ENCODE measurements at regions not wholly inside any gene's neighbourhood (a gene's known extent, or its start where the extent isn't known, plus 50 kb on each side); places are given as distances from the start of the nearest gene placed in this dataset.

DNA sequence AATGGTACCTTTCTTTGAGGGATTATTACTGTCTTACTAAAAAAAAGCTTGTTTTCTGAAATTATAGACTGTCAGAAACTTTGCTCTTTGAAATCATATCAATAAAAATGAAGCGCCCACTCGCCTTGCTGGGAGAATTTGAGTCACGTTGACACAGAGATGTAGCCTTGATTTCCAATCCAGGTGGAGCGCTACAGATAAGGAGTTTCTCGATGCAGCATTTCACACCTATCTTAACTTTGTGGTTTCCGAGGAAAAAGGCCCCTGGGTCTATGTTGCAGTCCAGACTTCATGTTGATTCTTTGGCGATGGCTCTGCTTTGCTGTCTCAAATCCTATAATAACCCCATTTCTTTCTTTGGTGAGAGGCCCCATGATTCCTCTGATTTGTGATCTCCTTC is 158.1 kb upstream of the ARG1 start (continued):
- TF ChIP-seq, protein P1, sequence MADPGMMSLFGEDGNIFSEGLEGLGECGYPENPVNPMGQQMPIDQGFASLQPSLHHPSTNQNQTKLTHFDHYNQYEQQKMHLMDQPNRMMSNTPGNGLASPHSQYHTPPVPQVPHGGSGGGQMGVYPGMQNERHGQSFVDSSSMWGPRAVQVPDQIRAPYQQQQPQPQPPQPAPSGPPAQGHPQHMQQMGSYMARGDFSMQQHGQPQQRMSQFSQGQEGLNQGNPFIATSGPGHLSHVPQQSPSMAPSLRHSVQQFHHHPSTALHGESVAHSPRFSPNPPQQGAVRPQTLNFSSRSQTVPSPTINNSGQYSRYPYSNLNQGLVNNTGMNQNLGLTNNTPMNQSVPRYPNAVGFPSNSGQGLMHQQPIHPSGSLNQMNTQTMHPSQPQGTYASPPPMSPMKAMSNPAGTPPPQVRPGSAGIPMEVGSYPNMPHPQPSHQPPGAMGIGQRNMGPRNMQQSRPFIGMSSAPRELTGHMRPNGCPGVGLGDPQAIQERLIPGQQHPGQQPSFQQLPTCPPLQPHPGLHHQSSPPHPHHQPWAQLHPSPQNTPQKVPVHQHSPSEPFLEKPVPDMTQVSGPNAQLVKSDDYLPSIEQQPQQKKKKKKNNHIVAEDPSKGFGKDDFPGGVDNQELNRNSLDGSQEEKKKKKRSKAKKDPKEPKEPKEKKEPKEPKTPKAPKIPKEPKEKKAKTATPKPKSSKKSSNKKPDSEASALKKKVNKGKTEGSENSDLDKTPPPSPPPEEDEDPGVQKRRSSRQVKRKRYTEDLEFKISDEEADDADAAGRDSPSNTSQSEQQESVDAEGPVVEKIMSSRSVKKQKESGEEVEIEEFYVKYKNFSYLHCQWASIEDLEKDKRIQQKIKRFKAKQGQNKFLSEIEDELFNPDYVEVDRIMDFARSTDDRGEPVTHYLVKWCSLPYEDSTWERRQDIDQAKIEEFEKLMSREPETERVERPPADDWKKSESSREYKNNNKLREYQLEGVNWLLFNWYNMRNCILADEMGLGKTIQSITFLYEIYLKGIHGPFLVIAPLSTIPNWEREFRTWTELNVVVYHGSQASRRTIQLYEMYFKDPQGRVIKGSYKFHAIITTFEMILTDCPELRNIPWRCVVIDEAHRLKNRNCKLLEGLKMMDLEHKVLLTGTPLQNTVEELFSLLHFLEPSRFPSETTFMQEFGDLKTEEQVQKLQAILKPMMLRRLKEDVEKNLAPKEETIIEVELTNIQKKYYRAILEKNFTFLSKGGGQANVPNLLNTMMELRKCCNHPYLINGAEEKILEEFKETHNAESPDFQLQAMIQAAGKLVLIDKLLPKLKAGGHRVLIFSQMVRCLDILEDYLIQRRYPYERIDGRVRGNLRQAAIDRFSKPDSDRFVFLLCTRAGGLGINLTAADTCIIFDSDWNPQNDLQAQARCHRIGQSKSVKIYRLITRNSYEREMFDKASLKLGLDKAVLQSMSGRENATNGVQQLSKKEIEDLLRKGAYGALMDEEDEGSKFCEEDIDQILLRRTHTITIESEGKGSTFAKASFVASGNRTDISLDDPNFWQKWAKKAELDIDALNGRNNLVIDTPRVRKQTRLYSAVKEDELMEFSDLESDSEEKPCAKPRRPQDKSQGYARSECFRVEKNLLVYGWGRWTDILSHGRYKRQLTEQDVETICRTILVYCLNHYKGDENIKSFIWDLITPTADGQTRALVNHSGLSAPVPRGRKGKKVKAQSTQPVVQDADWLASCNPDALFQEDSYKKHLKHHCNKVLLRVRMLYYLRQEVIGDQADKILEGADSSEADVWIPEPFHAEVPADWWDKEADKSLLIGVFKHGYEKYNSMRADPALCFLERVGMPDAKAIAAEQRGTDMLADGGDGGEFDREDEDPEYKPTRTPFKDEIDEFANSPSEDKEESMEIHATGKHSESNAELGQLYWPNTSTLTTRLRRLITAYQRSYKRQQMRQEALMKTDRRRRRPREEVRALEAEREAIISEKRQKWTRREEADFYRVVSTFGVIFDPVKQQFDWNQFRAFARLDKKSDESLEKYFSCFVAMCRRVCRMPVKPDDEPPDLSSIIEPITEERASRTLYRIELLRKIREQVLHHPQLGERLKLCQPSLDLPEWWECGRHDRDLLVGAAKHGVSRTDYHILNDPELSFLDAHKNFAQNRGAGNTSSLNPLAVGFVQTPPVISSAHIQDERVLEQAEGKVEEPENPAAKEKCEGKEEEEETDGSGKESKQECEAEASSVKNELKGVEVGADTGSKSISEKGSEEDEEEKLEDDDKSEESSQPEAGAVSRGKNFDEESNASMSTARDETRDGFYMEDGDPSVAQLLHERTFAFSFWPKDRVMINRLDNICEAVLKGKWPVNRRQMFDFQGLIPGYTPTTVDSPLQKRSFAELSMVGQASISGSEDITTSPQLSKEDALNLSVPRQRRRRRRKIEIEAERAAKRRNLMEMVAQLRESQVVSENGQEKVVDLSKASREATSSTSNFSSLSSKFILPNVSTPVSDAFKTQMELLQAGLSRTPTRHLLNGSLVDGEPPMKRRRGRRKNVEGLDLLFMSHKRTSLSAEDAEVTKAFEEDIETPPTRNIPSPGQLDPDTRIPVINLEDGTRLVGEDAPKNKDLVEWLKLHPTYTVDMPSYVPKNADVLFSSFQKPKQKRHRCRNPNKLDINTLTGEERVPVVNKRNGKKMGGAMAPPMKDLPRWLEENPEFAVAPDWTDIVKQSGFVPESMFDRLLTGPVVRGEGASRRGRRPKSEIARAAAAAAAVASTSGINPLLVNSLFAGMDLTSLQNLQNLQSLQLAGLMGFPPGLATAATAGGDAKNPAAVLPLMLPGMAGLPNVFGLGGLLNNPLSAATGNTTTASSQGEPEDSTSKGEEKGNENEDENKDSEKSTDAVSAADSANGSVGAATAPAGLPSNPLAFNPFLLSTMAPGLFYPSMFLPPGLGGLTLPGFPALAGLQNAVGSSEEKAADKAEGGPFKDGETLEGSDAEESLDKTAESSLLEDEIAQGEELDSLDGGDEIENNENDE (IDR thresholded peaks at IDR 0.05; ENCODE audit: insufficient replicate concordance, low read length), result no peak
- TF ChIP-seq KDM4A (IDR thresholded peaks at IDR 0.05; ENCODE audit: low read depth, low read length, severe bottlenecking), result no peak
